Astrocyte (in vitro differentiated cells and primary cell): ENCODE measurements at regions not wholly inside any gene's neighbourhood (a gene's known extent, or its start where the extent isn't known, plus 50 kb on each side); places are given as distances from the start of the nearest gene placed in this dataset.

Experiments
- DNase-seq: peaks from one replicate; pipeline ENCODE4 v3.0.0-alpha.2; 2010; ENCODE audit warnings: low read depth
- FAIRE-seq: peaks from 2 replicates; lab custom pipeline; 2011; peaks lifted over from hg19 to GRCh38; lab: Jason Lieb, UNC
- H2AFZ ChIP-seq: 2 replicates; pipeline ENCODE4 v1.6.0; 2012; ENCODE audit warnings: low read depth, low read length, inconsistent platforms
- H3K27ac ChIP-seq: 2 replicates; pipeline ENCODE4 v1.5.1; 2011; ENCODE audit warnings: low read depth, low read length, inconsistent platforms
- H3K27me3 ChIP-seq: 2 replicates; pipeline ENCODE4 v1.6.0; 2011; ENCODE audit warnings: low read length, inconsistent platforms; ENCODE audit not compliant: insufficient read depth
- H3K36me3 ChIP-seq: 2 replicates; pipeline ENCODE4 v1.5.1; 2011; ENCODE audit warnings: low read length, inconsistent platforms; ENCODE audit not compliant: insufficient read depth
- H3K4me1 ChIP-seq: 2 replicates; pipeline ENCODE4 v1.5.1; 2011; ENCODE audit warnings: low read length, inconsistent platforms; ENCODE audit not compliant: insufficient read depth
- H3K4me2 ChIP-seq: 2 replicates; pipeline ENCODE4 v1.6.0; 2012; ENCODE audit warnings: low read length, inconsistent platforms
- H3K4me3 ChIP-seq: 2 replicates; pipeline ENCODE4 v1.5.1; 2011; ENCODE audit warnings: low read depth, mild to moderate bottlenecking, low read length, inconsistent platforms; ENCODE audit not compliant: insufficient read depth
- H3K79me2 ChIP-seq: 2 replicates; pipeline ENCODE4 v1.6.0; 2012; ENCODE audit warnings: mild to moderate bottlenecking, low read length, inconsistent platforms; ENCODE audit not compliant: insufficient read depth
- H3K9ac ChIP-seq: 2 replicates; pipeline ENCODE4 v1.6.0; 2012; ENCODE audit warnings: mild to moderate bottlenecking, low read length, inconsistent platforms
- H3K9me3 ChIP-seq: 2 replicates; pipeline ENCODE4 v1.5.1; 2012; ENCODE audit warnings: low read depth, mild to moderate bottlenecking, low read length, inconsistent platforms; ENCODE audit not compliant: insufficient read depth
- H4K20me1 ChIP-seq: 2 replicates; pipeline ENCODE4 v1.6.0; 2012; ENCODE audit warnings: low read length, inconsistent platforms; ENCODE audit not compliant: insufficient read depth
- H3K27ac Mint-ChIP-seq: one replicate; pipeline ENCODE4 v1.8.0; 2021; ENCODE audit warnings: mild to moderate bottlenecking, mixed read lengths; ENCODE audit not compliant: unreplicated experiment
- H3K27me3 Mint-ChIP-seq: one replicate; pipeline ENCODE4 v1.8.0; 2021; ENCODE audit warnings: low read depth, mixed read lengths; ENCODE audit not compliant: unreplicated experiment
- H3K36me3 Mint-ChIP-seq: one replicate; pipeline ENCODE4 v1.8.0; 2021; ENCODE audit warnings: low read depth, mixed read lengths; ENCODE audit not compliant: unreplicated experiment
- H3K4me1 Mint-ChIP-seq: one replicate; pipeline ENCODE4 v1.8.0; 2021; ENCODE audit warnings: low read depth, mixed read lengths; ENCODE audit not compliant: unreplicated experiment
- H3K4me3 Mint-ChIP-seq: one replicate; pipeline ENCODE4 v1.8.0; 2021; ENCODE audit warnings: mild to moderate bottlenecking, moderate library complexity, mixed read lengths; ENCODE audit not compliant: unreplicated experiment
- H3K9me3 Mint-ChIP-seq: one replicate; pipeline ENCODE4 v1.8.0; 2021; ENCODE audit warnings: mild to moderate bottlenecking, mixed read lengths; ENCODE audit not compliant: unreplicated experiment
- CTCF ChIP-seq: IDR thresholded peaks from 2 replicates; pipeline ENCODE4 v1.5.1; 2011; ENCODE audit warnings: low read depth, mild to moderate bottlenecking, inconsistent platforms, low read length, moderate library complexity; ENCODE audit not compliant: insufficient read depth
- EZH2 ChIP-seq: IDR thresholded peaks from 2 replicates; pipeline ENCODE4 v1.6.1; 2012; ENCODE audit warnings: mild to moderate bottlenecking, low read length, inconsistent platforms; ENCODE audit not compliant: insufficient read depth

- H3K4me1 ChIP-seq, result peaks cover 4% of the 10 kb centered on the region
- H3K9ac ChIP-seq, result no peak overlapping the region
- no peaks in the 10 kb centered on the region for H4K20me1 ChIP-seq
- no peaks in the 10 kb centered on the region for H3K79me2 ChIP-seq
- Mint-ChIP-seq H3K4me1 (peaks cover 13% of the 10 kb centered on the region), H3K27ac (no peak overlapping the region), H3K36me3 (no peaks in the 10 kb centered on the region), H3K9me3 (no peaks in the 10 kb centered on the region), H3K27me3 (no peaks in the 10 kb centered on the region), H3K4me3 (no peak overlapping the region)
- TF ChIP-seq CTCF (no peak), EZH2 (no peak)
- H3K4me2 ChIP-seq, result no peak overlapping the region
- no peaks in the 10 kb centered on the region for H3K27me3 ChIP-seq
- H3K36me3 ChIP-seq, result no peaks in the 10 kb centered on the region
- H3K4me3 ChIP-seq, result no peak overlapping the region
- H3K9me3 ChIP-seq, result no peaks in the 10 kb centered on the region
- H3K27ac ChIP-seq, result no peak overlapping the region
- H2AFZ ChIP-seq, result no peak overlapping the region
- DNase-seq (no peak), FAIRE-seq (no peak)
Observed at GRCh38 chr14:34075826-34076225, 125.0 kb upstream of the EGLN3 start.

DNA sequence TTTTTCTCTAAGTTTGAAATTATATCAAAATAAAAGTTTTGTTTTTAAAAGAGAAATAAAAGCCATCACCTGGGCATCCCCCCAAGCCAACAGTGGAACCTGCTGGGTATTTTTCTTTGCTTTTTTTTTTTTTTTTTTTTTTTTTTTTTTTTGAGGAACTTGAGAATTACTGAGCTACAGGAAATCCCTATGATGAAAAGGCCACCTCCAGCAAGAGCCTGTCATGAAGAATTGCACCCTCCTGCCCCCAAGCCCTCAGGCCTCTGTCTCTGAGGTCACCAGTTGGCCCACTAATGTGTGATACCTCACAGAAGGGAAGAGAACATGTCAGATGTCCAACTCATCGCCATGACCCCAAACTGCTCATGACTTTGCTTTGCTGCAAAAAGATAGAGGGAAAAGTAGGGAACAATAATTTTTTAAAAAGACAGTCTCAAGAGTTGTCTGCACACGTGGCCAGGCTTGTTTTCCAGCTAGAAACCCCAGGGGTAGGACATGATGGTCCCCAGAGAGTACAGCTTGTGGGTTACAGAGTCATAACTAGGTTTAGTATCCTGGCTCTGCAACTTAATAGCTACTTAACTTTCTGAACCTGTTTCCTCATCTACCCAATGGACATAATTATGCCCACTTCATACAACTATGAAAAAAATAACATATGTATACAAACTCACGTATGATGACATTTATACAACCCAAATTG lies 124.3 kb upstream of the EGLN3 start:
- Histone ChIP-seq H3K27ac (no peak overlapping the region), H2AFZ (no peak overlapping the region), H3K4me1 (no peaks in the 10 kb centered on the region), H4K20me1 (no peaks in the 10 kb centered on the region), H3K36me3 (no peaks in the 10 kb centered on the region), H3K4me3 (no peak overlapping the region), H3K9me3 (no peaks in the 10 kb centered on the region), H3K79me2 (no peaks in the 10 kb centered on the region), H3K9ac (no peak overlapping the region), H3K4me2 (no peak overlapping the region), H3K27me3 (no peaks in the 10 kb centered on the region)
- Mint-ChIP-seq H3K4me3 (no peak overlapping the region), H3K27me3 (no peaks in the 10 kb centered on the region), H3K36me3 (no peaks in the 10 kb centered on the region), H3K9me3 (no peaks in the 10 kb centered on the region), H3K27ac (no peak overlapping the region), H3K4me1 (peaks cover 12% of the 10 kb centered on the region)
- FAIRE-seq (no peak), DNase-seq (no peak)
- TF ChIP-seq EZH2 (no peak), CTCF (no peak)

GRCh38 chr14:34072921-34073320 lies 122.0 kb upstream of the EGLN3 start:
- TF ChIP-seq CTCF (no peak), EZH2 (no peak)
- no peaks in the 10 kb centered on the region for H3K9me3 Mint-ChIP-seq
- peaks cover 7% of the 10 kb centered on the region for H3K4me1 Mint-ChIP-seq
- H3K4me2 ChIP-seq, result no peak overlapping the region
- no peak overlapping the region for H3K27ac Mint-ChIP-seq
- no peaks in the 10 kb centered on the region for H3K36me3 Mint-ChIP-seq
- no peaks in the 10 kb centered on the region for H3K36me3 ChIP-seq
- no peak overlapping the region for H3K9ac ChIP-seq
- H3K4me1 ChIP-seq, result no peaks in the 10 kb centered on the region
- no peak for DNase-seq
- H3K27ac ChIP-seq, result no peak overlapping the region
- H3K9me3 ChIP-seq, result no peaks in the 10 kb centered on the region
- H3K27me3 ChIP-seq, result no peaks in the 10 kb centered on the region
- no peaks in the 10 kb centered on the region for H3K27me3 Mint-ChIP-seq
- no peaks in the 10 kb centered on the region for H4K20me1 ChIP-seq
- H3K79me2 ChIP-seq, result no peaks in the 10 kb centered on the region
- no peak for FAIRE-seq
- no peak overlapping the region for H3K4me3 Mint-ChIP-seq
- H3K4me3 ChIP-seq, result no peak overlapping the region
- no peak overlapping the region for H2AFZ ChIP-seq
